ENCODE measurements at regions not wholly inside any gene's neighbourhood (a gene's known extent, or its start where the extent isn't known, plus 50 kb on each side); places are given as distances from the start of the nearest gene placed in this dataset.

- no peaks in the 10 kb centered on the region for H3K36me3 ChIP-seq (ENCODE audit: control insufficient read depth, insufficient read depth, low read length)
- TF ChIP-seq, protein P1, sequence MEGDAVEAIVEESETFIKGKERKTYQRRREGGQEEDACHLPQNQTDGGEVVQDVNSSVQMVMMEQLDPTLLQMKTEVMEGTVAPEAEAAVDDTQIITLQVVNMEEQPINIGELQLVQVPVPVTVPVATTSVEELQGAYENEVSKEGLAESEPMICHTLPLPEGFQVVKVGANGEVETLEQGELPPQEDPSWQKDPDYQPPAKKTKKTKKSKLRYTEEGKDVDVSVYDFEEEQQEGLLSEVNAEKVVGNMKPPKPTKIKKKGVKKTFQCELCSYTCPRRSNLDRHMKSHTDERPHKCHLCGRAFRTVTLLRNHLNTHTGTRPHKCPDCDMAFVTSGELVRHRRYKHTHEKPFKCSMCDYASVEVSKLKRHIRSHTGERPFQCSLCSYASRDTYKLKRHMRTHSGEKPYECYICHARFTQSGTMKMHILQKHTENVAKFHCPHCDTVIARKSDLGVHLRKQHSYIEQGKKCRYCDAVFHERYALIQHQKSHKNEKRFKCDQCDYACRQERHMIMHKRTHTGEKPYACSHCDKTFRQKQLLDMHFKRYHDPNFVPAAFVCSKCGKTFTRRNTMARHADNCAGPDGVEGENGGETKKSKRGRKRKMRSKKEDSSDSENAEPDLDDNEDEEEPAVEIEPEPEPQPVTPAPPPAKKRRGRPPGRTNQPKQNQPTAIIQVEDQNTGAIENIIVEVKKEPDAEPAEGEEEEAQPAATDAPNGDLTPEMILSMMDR (IDR thresholded peaks at IDR 0.05; ENCODE audit: insufficient read depth, low read length, poor library complexity, severe bottlenecking): no peak
- no peaks in the 10 kb centered on the region for H3K27me3 ChIP-seq (ENCODE audit: control insufficient read depth, insufficient read depth, low read length)
- H3K4me3 ChIP-seq (ENCODE audit: low read depth, low read length): no peak overlapping the region
- DNase-seq (ENCODE audit: low read depth): no peak
Observed at GRCh38 chr1:60952612-60953111, 129.7 kb upstream of the NFIA start.

DNA sequence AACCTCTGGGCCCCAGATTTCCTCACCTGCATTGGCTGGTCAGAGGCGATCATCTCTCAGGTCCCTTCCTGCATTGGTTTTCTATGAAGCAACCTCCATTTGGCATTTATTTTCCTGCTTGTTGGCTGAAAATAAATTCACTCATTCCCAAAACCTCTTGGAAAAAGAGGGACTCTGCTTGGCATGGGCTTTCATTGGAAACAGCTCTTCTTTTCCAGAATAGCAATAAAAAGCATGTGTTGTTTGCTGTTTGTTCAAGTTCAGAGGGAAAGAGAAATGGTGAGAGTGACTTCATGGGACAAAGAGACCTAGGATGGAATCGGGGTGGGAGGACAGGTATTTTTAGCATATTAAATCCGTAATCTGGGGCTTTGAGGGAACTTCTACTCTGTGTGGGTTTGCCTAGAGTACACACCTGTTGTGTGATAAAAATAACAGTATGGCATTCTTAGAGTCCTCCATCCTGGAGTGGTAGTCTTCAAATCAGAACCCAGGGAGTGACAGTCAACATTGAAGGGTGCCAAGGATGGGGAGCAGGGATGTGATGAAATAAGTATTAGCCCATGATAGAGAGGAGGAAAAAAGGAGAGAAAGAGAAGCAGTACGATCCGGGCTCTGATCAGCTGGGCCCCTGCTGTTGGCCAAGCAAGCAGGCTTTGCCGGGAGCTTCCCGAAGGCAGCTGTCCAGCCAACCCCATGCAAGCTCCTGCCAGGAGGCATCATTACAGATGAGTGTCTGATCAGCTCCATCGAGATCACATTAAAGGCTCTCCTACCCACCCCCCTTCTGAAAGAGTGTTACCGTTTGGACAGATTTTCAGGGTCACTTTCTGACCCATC lies 131.9 kb upstream of the NFIA start:
- TF ChIP-seq, protein P1 (IDR thresholded peaks at IDR 0.05; ENCODE audit: insufficient read depth, low read length, poor library complexity, severe bottlenecking): no peak
- H3K27me3 ChIP-seq (ENCODE audit: control insufficient read depth, insufficient read depth, low read length): no peaks in the 10 kb centered on the region
- no peak for DNase-seq (ENCODE audit: low read depth)
- no peak overlapping the region for H3K4me3 ChIP-seq (ENCODE audit: low read depth, low read length)
- H3K36me3 ChIP-seq (ENCODE audit: control insufficient read depth, insufficient read depth, low read length): no peaks in the 10 kb centered on the region

- Histone ChIP-seq H3K27me3 (ENCODE audit: control insufficient read depth, insufficient read depth, low read length) (no peaks in the 10 kb centered on the region), H3K36me3 (ENCODE audit: control insufficient read depth, insufficient read depth, low read length) (no peaks in the 10 kb centered on the region), H3K4me3 (ENCODE audit: low read depth, low read length) (no peak overlapping the region)
- DNase-seq (ENCODE audit: low read depth): no peak
- TF ChIP-seq, protein P1 (IDR thresholded peaks at IDR 0.05; ENCODE audit: insufficient read depth, low read length, poor library complexity, severe bottlenecking): no peak
Observed at GRCh38 chr1:60949826-60950197, 132.5 kb upstream of the NFIA start.

GRCh38 chr1:60949154-60949825 lies 133.1 kb upstream of the NFIA start:
- Histone ChIP-seq H3K4me3 (ENCODE audit: low read depth, low read length) (no peak overlapping the region), H3K36me3 (ENCODE audit: control insufficient read depth, insufficient read depth, low read length) (no peaks in the 10 kb centered on the region), H3K27me3 (ENCODE audit: control insufficient read depth, insufficient read depth, low read length) (no peaks in the 10 kb centered on the region)
- DNase-seq (ENCODE audit: low read depth): no peak
- TF ChIP-seq, protein P1 (IDR thresholded peaks at IDR 0.05; ENCODE audit: insufficient read depth, low read length, poor library complexity, severe bottlenecking): no peak

DNA sequence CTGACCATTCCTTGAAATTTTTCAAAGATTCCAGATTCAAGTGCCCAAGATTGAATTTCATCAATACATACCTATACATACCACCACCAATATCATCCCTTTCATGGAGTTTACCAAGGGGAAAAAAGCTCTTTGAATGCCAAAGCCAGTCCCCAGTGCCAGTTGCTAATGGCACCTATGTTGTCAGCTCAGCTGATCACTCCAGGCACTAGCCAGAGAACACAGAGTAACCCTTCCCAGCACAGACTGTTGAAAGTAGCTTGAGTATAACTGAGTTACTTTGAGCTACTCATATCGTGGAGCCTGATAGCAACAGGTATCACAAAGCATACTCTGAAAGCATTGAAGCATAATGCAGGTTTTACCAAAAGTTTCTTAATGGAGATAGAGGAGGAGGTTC lies 133.9 kb upstream of the NFIA start:
- H3K4me3 ChIP-seq (ENCODE audit: low read depth, low read length): no peak overlapping the region
- DNase-seq (ENCODE audit: low read depth): no peak
- TF ChIP-seq, protein P1 (IDR thresholded peaks at IDR 0.05; ENCODE audit: insufficient read depth, low read length, poor library complexity, severe bottlenecking): no peak
- no peaks in the 10 kb centered on the region for H3K27me3 ChIP-seq (ENCODE audit: control insufficient read depth, insufficient read depth, low read length)
- H3K36me3 ChIP-seq (ENCODE audit: control insufficient read depth, insufficient read depth, low read length): no peaks in the 10 kb centered on the region

Data from kidney epithelial cell (primary cell).